WTC11 (cell line): ENCODE measurements at regions not wholly inside any gene's neighbourhood (a gene's known extent, or its start where the extent isn't known, plus 50 kb on each side); places are given as distances from the start of the nearest gene placed in this dataset.

Source experiments
- ATF1 ChIP-seq: sonication (generic); formaldehyde crosslinking; IDR thresholded peaks from 2 replicates; pipeline ENCODE4 v1.8.1; 2023; ENCODE audit warnings: mild to moderate bottlenecking, moderate library complexity, missing genetic modification reagents
- E2F5 ChIP-seq: sonication (generic); formaldehyde crosslinking; IDR thresholded peaks from 2 replicates; pipeline ENCODE4 v1.8.1; 2022; ENCODE audit warnings: mild to moderate bottlenecking, moderate library complexity, missing genetic modification reagents
- IRF1 ChIP-seq: sonication (generic); formaldehyde crosslinking; IDR thresholded peaks from 2 replicates; pipeline ENCODE4 v1.8.0; 2023; ENCODE audit warnings: missing genetic modification reagents
- JAZF1 ChIP-seq: fragments of 250-450 bp; sonication (Bioruptor Pico); IDR thresholded peaks from 2 replicates; pipeline ENCODE4 v1.9.0; 2021; ENCODE audit warnings: moderate library complexity, mild to moderate bottlenecking, inconsistent platforms
- MAX ChIP-seq: sonication (generic); formaldehyde crosslinking; IDR thresholded peaks from 2 replicates; pipeline ENCODE4 v1.8.0; 2022; ENCODE audit warnings: mild to moderate bottlenecking, missing genetic modification reagents
- NR3C1 ChIP-seq: sonication (generic); formaldehyde crosslinking; conservative IDR thresholded peaks from 2 replicates; pipeline ENCODE4 v1.8.1; 2023; ENCODE audit warnings: low read depth, mild to moderate bottlenecking, missing genetic modification reagents
- SMAD3 ChIP-seq: sonication (generic); formaldehyde crosslinking; IDR thresholded peaks from 2 replicates; pipeline ENCODE4 v1.8.0; 2022; ENCODE audit warnings: missing genetic modification reagents, mild to moderate bottlenecking, borderline replicate concordance
- SP1 ChIP-seq: sonication (generic); formaldehyde crosslinking; conservative IDR thresholded peaks from 2 replicates; pipeline ENCODE4 v1.8.1; 2022; ENCODE audit warnings: missing genetic modification reagents
- USF2 ChIP-seq: sonication (generic); formaldehyde crosslinking; IDR thresholded peaks from 2 replicates; pipeline ENCODE4 v1.8.1; 2023; ENCODE audit warnings: mild to moderate bottlenecking, missing genetic modification reagents, moderate library complexity
- ZNF232 ChIP-seq: sonication (generic); formaldehyde crosslinking; IDR thresholded peaks from 2 replicates; pipeline ENCODE4 v1.8.0; 2022; ENCODE audit warnings: mild to moderate bottlenecking, missing genetic modification reagents
- ZNF423 ChIP-seq: fragments of 250-450 bp; sonication (Bioruptor Pico); IDR thresholded peaks from 2 replicates; pipeline ENCODE4 v2.1.2; 2022; ENCODE audit warnings: mild to moderate bottlenecking, moderate library complexity
- TF ChIP-seq, protein P1 (sequence below): fragments of 200-600 bp; IDR thresholded peaks from 2 replicates; pipeline ENCODE4 v1.8.0; 2022; ENCODE audit warnings: antibody characterized with exemption
- TF ChIP-seq, protein P2 (sequence below): sonication (generic); formaldehyde crosslinking; IDR thresholded peaks from 2 replicates; pipeline ENCODE4 v1.8.0; 2022; ENCODE audit warnings: mild to moderate bottlenecking, missing genetic modification reagents
- TF ChIP-seq, protein P3 (sequence below): fragments of 250-450 bp; sonication (Bioruptor Pico); IDR thresholded peaks from 2 replicates; pipeline ENCODE4 v1.9.0; 2021; ENCODE audit warnings: mild to moderate bottlenecking

GRCh38 chr10:47184724-47185330 lies 115.2 kb upstream of the GDF10 start:
- TF ChIP-seq, protein P1, sequence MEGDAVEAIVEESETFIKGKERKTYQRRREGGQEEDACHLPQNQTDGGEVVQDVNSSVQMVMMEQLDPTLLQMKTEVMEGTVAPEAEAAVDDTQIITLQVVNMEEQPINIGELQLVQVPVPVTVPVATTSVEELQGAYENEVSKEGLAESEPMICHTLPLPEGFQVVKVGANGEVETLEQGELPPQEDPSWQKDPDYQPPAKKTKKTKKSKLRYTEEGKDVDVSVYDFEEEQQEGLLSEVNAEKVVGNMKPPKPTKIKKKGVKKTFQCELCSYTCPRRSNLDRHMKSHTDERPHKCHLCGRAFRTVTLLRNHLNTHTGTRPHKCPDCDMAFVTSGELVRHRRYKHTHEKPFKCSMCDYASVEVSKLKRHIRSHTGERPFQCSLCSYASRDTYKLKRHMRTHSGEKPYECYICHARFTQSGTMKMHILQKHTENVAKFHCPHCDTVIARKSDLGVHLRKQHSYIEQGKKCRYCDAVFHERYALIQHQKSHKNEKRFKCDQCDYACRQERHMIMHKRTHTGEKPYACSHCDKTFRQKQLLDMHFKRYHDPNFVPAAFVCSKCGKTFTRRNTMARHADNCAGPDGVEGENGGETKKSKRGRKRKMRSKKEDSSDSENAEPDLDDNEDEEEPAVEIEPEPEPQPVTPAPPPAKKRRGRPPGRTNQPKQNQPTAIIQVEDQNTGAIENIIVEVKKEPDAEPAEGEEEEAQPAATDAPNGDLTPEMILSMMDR: no peak
- TF ChIP-seq ZNF232 (CRISPR knock-in tag): no peak
- no peak for TF ChIP-seq MAX (CRISPR knock-in tag)
- no peak for TF ChIP-seq SMAD3
- no peak for TF ChIP-seq E2F5 (CRISPR knock-in tag)
- TF ChIP-seq ATF1 (CRISPR knock-in tag): no peak
- TF ChIP-seq, protein P2, sequence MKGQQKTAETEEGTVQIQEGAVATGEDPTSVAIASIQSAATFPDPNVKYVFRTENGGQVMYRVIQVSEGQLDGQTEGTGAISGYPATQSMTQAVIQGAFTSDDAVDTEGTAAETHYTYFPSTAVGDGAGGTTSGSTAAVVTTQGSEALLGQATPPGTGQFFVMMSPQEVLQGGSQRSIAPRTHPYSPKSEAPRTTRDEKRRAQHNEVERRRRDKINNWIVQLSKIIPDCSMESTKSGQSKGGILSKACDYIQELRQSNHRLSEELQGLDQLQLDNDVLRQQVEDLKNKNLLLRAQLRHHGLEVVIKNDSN: no peak
- no peak for TF ChIP-seq ZNF423 (CRISPR knock-in tag)
- TF ChIP-seq IRF1 (CRISPR knock-in tag): no peak
- no peak for TF ChIP-seq JAZF1
- TF ChIP-seq NR3C1 (CRISPR knock-in tag): no peak
- TF ChIP-seq USF2: no peak
- TF ChIP-seq, protein P3, sequence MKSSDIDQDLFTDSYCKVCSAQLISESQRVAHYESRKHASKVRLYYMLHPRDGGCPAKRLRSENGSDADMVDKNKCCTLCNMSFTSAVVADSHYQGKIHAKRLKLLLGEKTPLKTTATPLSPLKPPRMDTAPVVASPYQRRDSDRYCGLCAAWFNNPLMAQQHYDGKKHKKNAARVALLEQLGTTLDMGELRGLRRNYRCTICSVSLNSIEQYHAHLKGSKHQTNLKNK (CRISPR knock-in tag): no peak
- TF ChIP-seq SP1 (CRISPR knock-in tag): no peak
